ENCODE measurements at regions not wholly inside any gene's neighbourhood (a gene's known extent, or its start where the extent isn't known, plus 50 kb on each side); places are given as distances from the start of the nearest gene placed in this dataset.
"Not testable (repeated sequence)": the region's sequence is repeated elsewhere in the genome, so short reads cannot be mapped to it uniquely, and the experiment has no call there.

- DNase-seq = no peak
These were observed 633.4 kb downstream of the PSAT1 start for GRCh38 chr9:78930281-78930680.

GRCh38 chr9:78932849-78933627 is 636.1 kb downstream of the PSAT1 start:
- no peak for DNase-seq

GRCh38 chr9:78934880-78935279 is 636.9 kb upstream of the TLE4 start:
- DNase-seq = no peak

- no peak for DNase-seq
These were observed 632.9 kb upstream of the TLE4 start for GRCh38 chr9:78938821-78939220.

- no peak for DNase-seq
These were observed 632.3 kb upstream of the TLE4 start for GRCh38 chr9:78939311-78940065.

- DNase-seq = no peak
These were observed 631.5 kb upstream of the TLE4 start for GRCh38 chr9:78940121-78940855.

GRCh38 chr9:78954286-78954685 is 617.5 kb upstream of the TLE4 start:
- no peak for DNase-seq

GRCh38 chr9:78958892-78959291 is 612.9 kb upstream of the TLE4 start:
- DNase-seq = no peak

- no peak for DNase-seq
These were observed 609.6 kb upstream of the TLE4 start for GRCh38 chr9:78962156-78962555.

- no peak for DNase-seq
These were observed 607.9 kb upstream of the TLE4 start for GRCh38 chr9:78963911-78964310.

- no peak for DNase-seq
These were observed 604.1 kb upstream of the TLE4 start for GRCh38 chr9:78967596-78968217.

GRCh38 chr9:78970375-78970774 is 601.4 kb upstream of the TLE4 start:
- DNase-seq = no peak

GRCh38 chr9:78971540-78971939 is 600.2 kb upstream of the TLE4 start:
- no peak for DNase-seq

- no peak for DNase-seq
These were observed 599.3 kb upstream of the TLE4 start for GRCh38 chr9:78972303-78972999.

GRCh38 chr9:78973907-78974306 is 597.9 kb upstream of the TLE4 start:
- no peak for DNase-seq

GRCh38 chr9:78982849-78983248 is 588.9 kb upstream of the TLE4 start:
- DNase-seq = no peak

- no peak for DNase-seq
These were observed 586.6 kb upstream of the TLE4 start for GRCh38 chr9:78985084-78985738.

GRCh38 chr9:78986446-78986845 is 585.3 kb upstream of the TLE4 start:
- no peak for DNase-seq

GRCh38 chr9:78989031-78989658 is 582.6 kb upstream of the TLE4 start:
- DNase-seq = no peak

- no peak for DNase-seq
These were observed 577.3 kb upstream of the TLE4 start for GRCh38 chr9:78994471-78994870.

GRCh38 chr9:78994974-78995373 is 576.8 kb upstream of the TLE4 start:
- not testable (repeated sequence) for DNase-seq

- DNase-seq = no peak
These were observed 574.5 kb upstream of the TLE4 start for GRCh38 chr9:78997296-78997695.
